Dedifferentiated amniotic fluid mesenchymal stem cell (primary cell): ENCODE measurements at regions not wholly inside any gene's neighbourhood (a gene's known extent, or its start where the extent isn't known, plus 50 kb on each side); places are given as distances from the start of the nearest gene placed in this dataset.
"Not testable (repeated sequence)": the region's sequence is repeated elsewhere in the genome, so short reads cannot be mapped to it uniquely, and the experiment has no call there.

Experiments
- DNase-seq: peaks from one replicate; pipeline ENCODE4 v3.0.0-alpha.2; 2016; ENCODE audit errors: extremely low spot score

- DNase-seq, result no peak
Observed at GRCh38 chr2:235398321-235398720, 95.5 kb upstream of the AGAP1 start.

DNA sequence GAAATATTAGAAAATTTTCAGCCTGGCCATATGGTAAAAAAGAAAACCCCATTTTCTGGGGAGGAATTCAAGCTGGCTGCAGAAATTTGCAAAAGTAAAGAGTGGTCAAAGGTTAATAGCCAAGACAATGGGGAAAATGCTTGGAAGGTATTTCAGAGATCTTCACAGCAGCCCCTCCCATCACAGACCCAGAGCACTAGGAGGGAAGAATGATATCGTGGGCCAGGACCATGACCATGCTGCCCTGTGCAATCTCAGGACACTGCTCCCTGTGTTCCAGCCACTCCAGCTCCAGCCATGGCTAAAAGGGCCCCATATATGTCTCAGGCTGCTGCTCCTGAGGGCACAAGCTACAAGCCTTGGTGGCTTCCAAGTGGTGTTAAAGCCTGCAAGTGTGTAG, 93.9 kb upstream of the AGAP1 start:
- DNase-seq, result no peak

- DNase-seq, result no peak
Observed at GRCh38 chr2:235402422-235402821, 91.4 kb upstream of the AGAP1 start.

DNA sequence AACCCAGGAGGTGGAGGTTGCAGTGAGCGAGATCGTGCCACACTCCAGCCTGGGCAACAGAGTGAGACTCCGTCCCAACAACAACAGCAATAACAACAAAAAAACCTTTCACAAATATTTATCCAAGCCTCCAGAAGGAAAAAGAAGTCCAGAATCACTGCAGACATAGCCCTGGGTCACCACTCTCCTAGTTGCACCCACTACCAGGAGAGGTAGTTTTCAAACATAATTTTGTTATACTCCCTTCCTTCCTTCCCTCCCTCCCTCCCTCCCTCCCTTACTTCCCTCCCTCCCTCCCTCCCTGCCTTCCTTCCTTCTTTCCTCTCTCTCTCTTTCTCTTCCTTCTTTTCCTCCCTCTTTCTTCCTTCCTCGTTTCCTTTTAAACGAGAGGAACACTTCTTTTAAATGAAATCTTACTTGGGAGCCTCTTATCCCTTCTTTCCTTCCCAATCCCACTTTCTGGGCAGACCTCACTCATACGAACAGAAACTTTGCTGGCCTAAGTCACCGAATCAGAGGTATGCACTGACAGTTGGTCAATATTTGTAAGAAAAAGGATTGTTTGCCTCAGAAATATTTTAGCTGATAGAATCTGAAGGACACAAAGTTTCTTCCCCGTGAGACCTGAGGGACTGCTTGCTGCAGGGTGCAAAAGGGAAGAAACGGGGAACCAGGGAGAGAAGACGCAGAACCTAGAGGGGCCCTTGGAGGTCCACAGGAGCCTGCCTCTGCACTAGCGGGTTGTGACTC, 88.1 kb upstream of the AGAP1 start:
- DNase-seq, result no peak

DNA sequence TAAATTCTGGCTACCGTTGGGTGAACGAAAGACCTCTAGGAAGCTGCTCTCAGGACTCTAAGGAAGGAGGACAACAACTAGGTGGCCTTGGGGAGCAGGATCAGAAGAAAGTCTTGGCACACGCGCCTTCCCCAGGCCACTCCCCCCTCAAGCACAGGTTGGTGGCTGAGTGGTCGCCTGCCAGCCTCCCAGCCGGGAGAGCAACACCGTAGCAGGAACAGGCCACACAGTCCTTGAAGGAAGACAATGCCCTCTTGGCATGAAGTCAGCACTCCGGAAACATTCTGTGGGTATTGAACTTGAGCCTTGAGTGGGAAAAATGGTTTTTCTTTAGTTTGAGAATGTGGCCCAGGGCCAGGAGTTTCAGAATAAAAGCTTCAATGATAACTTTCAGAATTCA, 87.4 kb upstream of the AGAP1 start:
- no peak for DNase-seq

- no peak for DNase-seq
Observed at GRCh38 chr2:235411905-235412485, 81.8 kb upstream of the AGAP1 start.

GRCh38 chr2:235413064-235413463, 80.8 kb upstream of the AGAP1 start:
- no peak for DNase-seq

DNA sequence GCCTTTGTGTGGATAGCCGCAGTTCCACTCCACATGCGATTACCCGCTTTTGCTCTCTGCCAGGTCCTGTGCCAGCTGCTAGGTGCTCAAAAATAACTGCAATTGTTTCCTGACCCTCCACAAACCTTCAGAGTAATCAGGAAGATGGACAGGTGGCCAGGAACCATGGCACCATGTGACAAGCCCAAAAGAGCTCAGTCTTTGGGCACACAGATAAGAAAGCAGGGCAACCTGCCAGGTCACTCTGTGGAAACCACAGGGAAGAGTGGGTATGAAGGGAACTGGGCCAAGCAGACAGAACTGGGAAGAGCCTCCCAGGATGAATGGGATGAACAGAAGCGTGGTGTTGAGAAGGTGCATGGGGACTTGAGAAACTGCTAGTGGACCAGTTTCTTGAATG, 79.4 kb upstream of the AGAP1 start:
- DNase-seq, result no peak

DNA sequence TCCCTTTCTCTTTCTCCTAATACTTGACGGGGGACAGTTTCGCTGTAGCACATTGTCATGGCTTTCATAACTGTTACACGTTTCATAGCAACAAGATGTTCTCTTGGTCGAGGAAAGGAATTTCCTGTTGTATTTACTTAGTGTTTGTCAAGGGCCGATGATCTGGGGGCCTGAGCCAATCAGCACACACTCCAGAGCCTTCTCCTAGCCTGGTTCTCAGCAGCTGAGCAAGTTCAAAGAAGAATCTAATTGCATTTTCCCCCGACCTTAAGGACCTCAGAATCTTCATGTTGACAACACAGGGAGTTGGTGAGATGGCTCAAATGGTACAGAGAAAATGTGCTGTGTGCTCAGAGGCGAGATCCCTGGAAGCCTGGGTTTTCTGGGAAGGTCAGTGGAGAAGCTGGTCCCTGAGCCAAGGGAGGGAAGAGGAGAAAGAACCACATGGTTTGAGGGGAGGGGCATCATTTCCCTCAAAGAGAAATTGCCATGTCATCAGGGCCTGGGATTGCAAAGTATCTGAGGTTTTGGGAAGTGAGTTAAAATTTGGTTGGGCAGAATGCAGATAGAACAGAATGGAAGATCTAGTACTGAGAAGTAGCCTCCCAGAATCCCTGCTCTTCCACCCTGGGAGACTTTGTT, 76.9 kb upstream of the AGAP1 start:
- no peak for DNase-seq

- no peak for DNase-seq
Observed at GRCh38 chr2:235418918-235419317, 74.9 kb upstream of the AGAP1 start.

DNA sequence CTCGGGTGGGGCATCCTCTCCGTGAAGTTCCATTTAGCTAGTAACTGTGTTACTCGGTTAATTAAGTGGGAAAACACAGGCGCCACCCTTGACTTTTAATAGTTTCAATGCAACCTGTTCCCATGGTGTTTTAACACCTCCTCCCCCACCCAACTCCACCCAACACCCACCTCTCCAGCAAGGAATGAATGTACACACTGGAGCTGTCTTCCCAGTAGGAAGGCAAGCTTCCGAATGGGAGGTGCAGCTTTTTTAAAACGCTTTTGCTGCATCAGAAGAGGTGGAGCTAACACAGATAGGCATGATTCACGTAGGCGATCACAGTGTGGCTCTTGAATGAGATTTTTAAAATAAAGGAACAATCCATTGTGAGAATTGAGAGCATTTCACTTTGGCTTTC, 73.8 kb upstream of the AGAP1 start:
- DNase-seq, result no peak

- no peak for DNase-seq
Observed at GRCh38 chr2:235421618-235422017, 72.2 kb upstream of the AGAP1 start.

DNA sequence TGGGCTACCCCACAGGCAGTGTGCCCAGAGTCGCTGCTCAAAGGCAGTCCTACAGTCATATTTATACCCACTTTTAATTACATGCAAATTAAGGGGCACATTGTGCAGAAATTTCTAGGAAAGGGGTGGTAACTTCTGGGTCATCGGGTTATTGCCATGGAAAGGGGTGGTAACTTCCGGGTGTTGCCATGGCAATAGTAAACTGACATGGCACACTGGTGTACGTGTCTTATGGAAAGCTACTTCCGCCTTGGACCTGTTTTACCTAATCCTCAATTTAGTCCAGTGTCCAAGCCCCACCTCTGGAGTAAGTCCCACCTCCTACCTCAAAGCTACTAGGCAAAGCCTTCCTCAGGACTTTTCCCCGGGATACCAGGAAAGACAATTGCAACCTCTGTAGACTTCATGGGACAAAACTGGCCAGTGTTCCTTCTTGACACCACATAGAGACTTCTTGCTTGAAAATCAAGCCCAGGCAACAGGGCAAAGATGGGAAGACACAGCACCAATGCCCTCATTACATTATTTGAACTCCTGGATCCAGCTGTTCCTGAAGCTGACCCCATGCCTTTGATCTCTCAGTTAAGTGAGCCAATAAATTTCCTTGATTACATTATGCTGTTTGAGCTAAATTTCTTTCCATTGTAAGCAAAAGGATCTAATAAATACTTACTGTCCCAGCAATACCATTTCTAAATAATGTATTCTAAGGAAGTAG, 63.3 kb upstream of the AGAP1 start:
- no peak for DNase-seq

GRCh38 chr2:235432741-235433520, 60.9 kb upstream of the AGAP1 start:
- no peak for DNase-seq

- no peak for DNase-seq
Observed at GRCh38 chr2:235433860-235434259, 60.0 kb upstream of the AGAP1 start.

DNA sequence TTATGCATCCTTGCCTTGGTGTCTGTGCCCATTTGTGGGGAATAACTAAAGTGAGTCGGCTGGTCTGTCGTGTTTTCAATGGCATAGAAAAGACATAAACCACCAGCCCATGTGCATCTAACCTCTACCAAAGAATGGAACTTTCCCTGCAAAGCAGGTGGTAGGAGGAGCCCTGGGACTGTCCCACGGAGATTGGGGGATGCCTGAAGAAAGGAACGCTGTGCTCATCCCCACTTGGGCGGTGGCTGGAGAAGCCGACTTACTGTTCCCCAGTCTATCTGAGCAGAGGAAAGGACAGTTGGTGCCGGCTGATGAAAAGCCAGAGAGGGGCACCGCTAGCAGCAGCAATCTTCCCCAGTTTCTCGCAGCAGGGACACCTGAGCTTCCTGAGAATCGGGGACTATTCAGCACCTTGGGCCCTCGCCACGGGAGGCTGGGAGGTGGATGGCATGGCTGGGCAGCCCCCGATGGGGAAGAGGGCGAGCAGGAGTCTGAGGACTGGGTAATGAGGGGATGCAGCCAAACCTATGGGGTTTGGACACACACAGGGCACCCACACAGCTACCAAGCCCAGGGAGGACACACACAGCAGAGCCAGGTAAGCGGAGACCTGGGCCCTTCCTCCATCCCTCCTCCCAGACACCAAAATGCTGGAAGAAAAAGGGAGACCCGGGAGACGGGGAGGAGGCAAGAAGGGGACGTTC, 53.7 kb upstream of the AGAP1 start:
- no peak for DNase-seq

GRCh38 chr2:235443580-235443979, 50.3 kb upstream of the AGAP1 start:
- not testable (repeated sequence) for DNase-seq
